ENCODE measurements at regions not wholly inside any gene's neighbourhood (a gene's known extent, or its start where the extent isn't known, plus 50 kb on each side); places are given as distances from the start of the nearest gene placed in this dataset.

DNA sequence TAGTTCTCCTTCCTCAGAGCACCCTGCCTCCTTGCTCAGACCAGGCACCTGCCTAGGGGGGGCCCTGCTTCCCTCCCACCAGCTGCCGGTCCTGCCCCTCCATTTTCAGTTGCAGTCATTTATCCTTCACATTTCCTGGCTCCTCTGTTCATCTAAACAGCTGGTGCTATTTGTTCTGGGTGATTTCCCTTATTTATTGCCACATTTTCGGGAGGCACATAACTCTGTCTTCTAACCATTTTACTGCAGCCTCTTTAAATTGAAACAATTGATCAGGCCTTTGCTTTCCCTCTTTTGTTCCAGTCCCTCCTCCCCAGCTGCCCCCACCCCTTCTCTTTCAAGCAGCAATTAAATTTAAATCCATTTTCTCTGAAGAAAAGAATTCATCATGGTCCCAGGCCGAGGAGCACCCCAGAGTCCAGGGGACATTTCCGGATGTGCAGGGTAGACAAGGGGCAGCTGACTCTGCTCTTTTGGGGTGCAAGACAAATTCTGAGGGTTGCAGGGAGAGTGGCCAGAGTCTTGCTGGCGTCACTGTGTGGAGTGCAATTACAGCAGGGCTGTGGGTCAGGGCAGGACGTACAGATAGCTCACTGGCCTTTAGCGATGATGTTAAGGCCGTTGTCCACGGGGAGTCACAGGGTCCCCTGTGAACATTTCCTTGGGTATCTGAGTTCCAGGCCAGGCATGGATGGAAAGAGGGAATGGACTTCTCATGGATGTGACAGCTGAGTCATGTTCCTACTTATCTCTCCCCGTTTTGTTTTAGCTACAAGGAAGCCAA is 476.4 kb downstream of the TBC1D22A start:
- H3K27me3 ChIP-seq, result peaks cover 0 to 11% (median 0%) of the 10 kb centered on the region in 9 donors

DNA sequence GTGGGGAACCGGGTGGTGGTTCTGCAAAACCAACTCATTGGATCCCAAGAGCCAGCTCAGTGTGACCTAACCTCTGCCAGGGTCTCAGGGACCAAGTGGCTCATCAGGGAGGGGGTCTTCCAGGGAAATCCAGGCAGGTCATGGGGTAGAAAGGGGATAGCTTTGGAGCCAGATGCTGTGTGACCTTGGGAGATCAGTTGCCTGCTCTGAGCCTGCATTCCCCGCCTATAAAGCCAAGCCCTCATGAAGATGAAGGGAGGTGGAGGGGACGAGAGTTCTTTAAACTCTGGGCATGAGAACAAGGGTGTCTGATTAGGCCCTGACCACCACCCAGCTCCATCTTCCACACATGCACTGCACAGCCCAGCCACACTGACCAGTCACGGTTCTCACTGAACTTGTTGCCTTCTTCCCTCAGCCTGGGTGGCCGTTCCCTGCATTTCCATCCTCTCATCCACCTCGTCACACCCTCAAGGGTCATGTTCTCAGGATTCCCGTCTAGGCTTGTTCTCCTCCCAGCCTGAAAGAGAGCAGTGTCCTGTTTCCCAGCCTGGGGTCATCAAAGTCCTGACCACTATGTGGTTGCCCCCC is 475.5 kb downstream of the TBC1D22A start:
- Histone ChIP-seq H3K4me3 (no peak overlapping the region), H3K36me3 (no peaks in the 10 kb centered on the region), H3K4me1 (no peaks in the 10 kb centered on the region), H3K27ac (no peak overlapping the region), H3K9me3 (peaks cover 0 to 24% (median 13%) of the 10 kb centered on the region in 12 donors), H3K27me3 (peaks cover 0 to 11% (median 0%) of the 10 kb centered on the region in 9 donors)
- no peak for DNase-seq
- TF ChIP-seq, protein P1, sequence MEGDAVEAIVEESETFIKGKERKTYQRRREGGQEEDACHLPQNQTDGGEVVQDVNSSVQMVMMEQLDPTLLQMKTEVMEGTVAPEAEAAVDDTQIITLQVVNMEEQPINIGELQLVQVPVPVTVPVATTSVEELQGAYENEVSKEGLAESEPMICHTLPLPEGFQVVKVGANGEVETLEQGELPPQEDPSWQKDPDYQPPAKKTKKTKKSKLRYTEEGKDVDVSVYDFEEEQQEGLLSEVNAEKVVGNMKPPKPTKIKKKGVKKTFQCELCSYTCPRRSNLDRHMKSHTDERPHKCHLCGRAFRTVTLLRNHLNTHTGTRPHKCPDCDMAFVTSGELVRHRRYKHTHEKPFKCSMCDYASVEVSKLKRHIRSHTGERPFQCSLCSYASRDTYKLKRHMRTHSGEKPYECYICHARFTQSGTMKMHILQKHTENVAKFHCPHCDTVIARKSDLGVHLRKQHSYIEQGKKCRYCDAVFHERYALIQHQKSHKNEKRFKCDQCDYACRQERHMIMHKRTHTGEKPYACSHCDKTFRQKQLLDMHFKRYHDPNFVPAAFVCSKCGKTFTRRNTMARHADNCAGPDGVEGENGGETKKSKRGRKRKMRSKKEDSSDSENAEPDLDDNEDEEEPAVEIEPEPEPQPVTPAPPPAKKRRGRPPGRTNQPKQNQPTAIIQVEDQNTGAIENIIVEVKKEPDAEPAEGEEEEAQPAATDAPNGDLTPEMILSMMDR (IDR thresholded peaks at IDR 0.05), result no peak
- no peak for TF ChIP-seq POLR2A (IDR thresholded peaks at IDR 0.05)
- intact Hi-C loops (cut with DNase I), result no loop called here
- WGBS, 4 donors, result 60 to 81% (median 67%) methylated on average over 7 of the region's 7 CpGs
- no peak for ATAC-seq

More for the DNA sequence above, 476.4 kb downstream of the TBC1D22A start:
- DNase-seq (no peak), ATAC-seq (peak in 1 of 4 donors; percentile 22)
- Histone ChIP-seq H3K4me3 (no peak overlapping the region), H3K9me3 (peaks cover 0 to 20% (median 10%) of the 10 kb centered on the region in 12 donors), H3K27ac (no peak overlapping the region), H3K36me3 (no peaks in the 10 kb centered on the region), H3K4me1 (no peaks in the 10 kb centered on the region)
- no peak for TF ChIP-seq POLR2A (IDR thresholded peaks at IDR 0.05)
- TF ChIP-seq, protein P1 (IDR thresholded peaks at IDR 0.05), result no peak
- intact Hi-C loops (cut with DNase I), result no loop called here
- 54 to 66% (median 58%) methylated on average over 10 of the region's 10 CpGs for WGBS, 4 donors

DNA sequence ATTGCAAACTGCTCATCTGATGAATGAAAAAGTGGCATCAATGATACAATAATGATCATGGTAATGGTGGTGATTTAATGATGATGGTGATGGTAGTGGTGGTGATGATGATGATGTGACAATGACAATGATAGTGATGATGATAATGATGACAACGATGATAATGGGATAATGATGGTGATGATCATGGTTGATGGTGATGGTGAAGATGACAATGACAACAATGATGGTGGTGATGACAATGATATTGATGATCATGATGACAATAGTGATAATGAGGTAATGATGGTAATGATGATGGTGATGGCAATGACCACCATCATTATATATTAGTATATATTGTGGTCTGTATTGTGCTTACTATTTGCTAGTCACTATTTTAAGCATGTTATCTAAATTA is 474.3 kb downstream of the TBC1D22A start:
- H3K27ac ChIP-seq, result no peak overlapping the region
- no peaks in the 10 kb centered on the region for H3K36me3 ChIP-seq
- H3K4me3 ChIP-seq, result no peak overlapping the region
- peaks cover 0 to 11% (median 0%) of the 10 kb centered on the region in 9 donors for H3K27me3 ChIP-seq
- intact Hi-C loops (cut with DNase I), result no loop called here
- H3K9me3 ChIP-seq, result peaks cover 0 to 21% (median 9%) of the 10 kb centered on the region in 12 donors
- no peaks in the 10 kb centered on the region for H3K4me1 ChIP-seq
- WGBS, 4 donors, result 81 to 93% (median 88%) methylated on average over 1 of the region's 1 CpG
- no peak for ATAC-seq
- no peak for DNase-seq
- TF ChIP-seq, protein P1 (IDR thresholded peaks at IDR 0.05), result no peak
- no peak for TF ChIP-seq POLR2A (IDR thresholded peaks at IDR 0.05)

DNA sequence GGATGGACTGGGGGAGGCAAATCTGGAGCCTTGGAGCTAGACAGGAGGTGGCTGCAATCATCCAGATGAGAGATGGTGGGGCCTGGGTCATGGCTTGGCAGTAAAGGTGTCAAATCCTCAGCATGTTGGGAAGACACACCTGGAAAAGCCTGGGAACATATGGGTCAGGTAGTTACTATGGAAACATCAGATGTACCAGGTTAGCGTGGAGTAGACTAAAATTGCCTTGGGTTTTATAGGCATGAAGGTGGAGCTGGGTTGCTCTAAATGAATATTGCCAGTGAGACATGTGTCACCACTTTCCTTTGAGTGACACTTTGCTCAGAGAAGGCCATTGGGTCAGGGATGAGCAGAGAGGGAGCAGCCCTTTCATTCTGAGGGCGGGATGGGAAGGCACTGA is 473.7 kb downstream of the TBC1D22A start:
- DNase-seq, result no peak
- 69 to 83% (median 73%) methylated on average over 2 of the region's 2 CpGs for WGBS, 4 donors
- TF ChIP-seq POLR2A (IDR thresholded peaks at IDR 0.05), result no peak
- TF ChIP-seq, protein P1 (IDR thresholded peaks at IDR 0.05), result no peak

More for the DNA sequence above, 473.7 kb downstream of the TBC1D22A start:
- H3K27me3 ChIP-seq, result peaks cover 0 to 9% (median 0%) of the 10 kb centered on the region in 9 donors
- no peak overlapping the region for H3K4me3 ChIP-seq
- intact Hi-C loops (cut with DNase I), result no loop called here
- H3K4me1 ChIP-seq, result no peaks in the 10 kb centered on the region
- H3K27ac ChIP-seq, result no peak overlapping the region
- peaks cover 0 to 21% (median 9%) of the 10 kb centered on the region in 12 donors for H3K9me3 ChIP-seq
- ATAC-seq, result no peak
- H3K36me3 ChIP-seq, result no peaks in the 10 kb centered on the region

All from heart left ventricle (tissue), 16 donors.